Bone marrow (tissue), 2 donors: ENCODE measurements at regions not wholly inside any gene's neighbourhood (a gene's known extent, or its start where the extent isn't known, plus 50 kb on each side); places are given as distances from the start of the nearest gene placed in this dataset.
"Not testable (repeated sequence)": the region's sequence is repeated elsewhere in the genome, so short reads cannot be mapped to it uniquely, and the experiment has no call there.

Experiments
- DNase-seq, 2 donors: peaks; one replicate each; lab custom pipeline; 2025; lab: John Stamatoyannopoulos, UW

DNA sequence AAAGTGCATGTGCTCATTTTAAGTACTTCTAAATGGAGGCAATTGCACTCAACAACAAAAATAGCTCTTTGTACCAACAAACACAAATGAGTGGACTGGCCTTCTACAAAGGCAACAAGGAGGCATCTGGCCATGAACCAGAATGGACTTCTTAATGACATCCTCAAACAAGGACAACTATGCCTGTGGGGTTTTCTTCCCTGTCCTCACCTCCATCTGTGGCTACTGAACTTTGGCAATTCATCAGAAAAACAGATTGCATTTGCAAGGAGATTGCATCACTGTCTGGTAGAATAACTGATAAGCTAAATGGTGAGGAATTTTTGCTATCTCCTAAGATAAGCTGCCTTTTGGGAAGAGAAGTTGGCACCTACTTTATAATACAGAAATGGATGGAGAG lies 447.3 kb upstream of the CCNG1 start:
- DNase-seq = no peak

DNA sequence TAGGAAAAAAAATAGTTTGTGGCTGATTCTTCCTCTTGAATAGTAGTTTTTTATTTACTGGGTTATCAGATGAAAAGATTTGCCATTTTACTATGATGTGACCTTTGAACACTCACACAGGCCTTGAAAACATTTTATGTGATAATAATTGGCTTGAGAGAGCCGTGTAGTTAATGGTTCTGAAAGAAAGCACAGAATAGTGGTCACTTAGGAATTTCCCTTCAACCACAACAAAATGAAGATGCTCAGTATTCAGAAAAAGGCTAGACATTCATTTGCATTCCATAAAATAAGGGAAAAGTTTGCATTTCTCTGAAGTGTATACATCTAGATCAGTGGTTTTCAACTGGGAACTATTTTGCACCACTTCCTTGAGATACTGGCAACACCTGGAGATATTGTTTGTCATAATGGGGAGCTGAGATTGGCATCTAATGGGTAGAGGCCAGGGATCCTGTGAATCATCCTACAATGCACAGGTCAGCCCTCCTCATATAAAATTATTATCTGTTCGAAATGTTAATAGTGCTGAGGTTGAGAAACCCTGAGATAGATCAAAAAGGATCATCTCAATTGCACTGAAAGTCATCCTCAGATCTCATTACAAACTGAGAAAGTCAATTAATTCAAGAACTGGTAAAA lies 446.4 kb upstream of the CCNG1 start:
- no peak for DNase-seq

DNA sequence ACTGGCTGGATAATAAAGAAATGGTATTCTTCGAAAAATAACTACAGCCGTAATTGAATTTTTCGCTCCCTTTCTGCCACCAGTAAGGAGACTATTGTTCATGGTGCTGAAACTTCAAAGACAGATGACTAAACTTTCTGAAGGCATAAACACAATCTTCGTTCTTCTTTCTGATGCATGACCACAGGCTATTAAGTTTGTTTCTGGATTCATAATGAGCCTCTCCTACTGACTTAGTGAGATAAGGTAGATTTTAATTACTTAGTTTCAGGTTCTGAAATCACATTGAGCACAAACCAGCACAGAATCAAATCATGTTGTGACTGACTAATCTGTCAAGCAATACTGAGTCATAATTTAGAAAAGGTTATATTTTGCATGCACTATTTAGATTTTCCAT lies 441.8 kb upstream of the CCNG1 start:
- no peak for DNase-seq

DNA sequence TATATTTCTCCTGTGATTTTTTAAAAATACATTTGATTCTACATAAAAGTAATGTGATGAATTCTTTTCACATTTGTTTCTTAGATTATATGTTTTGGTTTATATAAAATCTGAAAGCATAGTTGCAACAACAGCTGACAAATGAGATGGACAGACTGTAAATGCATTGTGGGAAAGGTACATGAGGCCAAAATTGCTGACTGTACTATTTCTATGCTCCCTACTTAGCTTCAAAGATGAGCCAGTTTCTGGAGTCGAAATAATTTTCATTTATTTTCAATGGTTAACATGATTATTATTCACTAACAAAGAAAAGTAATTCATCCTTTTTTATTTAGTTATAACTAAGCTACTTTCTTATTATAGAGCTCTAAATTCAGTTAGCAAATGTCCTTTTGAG lies 441.3 kb upstream of the CCNG1 start:
- no peak for DNase-seq

DNA sequence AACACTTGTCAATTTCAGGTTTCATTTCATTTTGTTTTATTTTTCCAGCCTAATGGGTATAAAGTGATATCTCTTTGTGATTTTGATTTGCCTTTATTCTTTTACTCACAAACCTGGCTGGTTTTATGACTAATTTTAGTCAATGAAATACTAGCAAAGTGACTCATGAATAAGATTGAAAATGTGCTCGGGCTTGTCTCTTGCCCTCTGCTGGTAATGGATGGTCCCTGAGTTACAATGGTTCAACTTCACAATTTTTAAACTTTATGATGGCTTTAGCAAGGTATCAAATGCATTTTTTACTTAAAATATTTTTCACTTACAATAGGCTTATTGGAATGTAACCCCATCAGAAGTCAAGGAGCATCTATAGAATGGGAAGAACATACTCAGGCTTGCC lies 431.4 kb upstream of the CCNG1 start:
- DNase-seq = no peak

DNA sequence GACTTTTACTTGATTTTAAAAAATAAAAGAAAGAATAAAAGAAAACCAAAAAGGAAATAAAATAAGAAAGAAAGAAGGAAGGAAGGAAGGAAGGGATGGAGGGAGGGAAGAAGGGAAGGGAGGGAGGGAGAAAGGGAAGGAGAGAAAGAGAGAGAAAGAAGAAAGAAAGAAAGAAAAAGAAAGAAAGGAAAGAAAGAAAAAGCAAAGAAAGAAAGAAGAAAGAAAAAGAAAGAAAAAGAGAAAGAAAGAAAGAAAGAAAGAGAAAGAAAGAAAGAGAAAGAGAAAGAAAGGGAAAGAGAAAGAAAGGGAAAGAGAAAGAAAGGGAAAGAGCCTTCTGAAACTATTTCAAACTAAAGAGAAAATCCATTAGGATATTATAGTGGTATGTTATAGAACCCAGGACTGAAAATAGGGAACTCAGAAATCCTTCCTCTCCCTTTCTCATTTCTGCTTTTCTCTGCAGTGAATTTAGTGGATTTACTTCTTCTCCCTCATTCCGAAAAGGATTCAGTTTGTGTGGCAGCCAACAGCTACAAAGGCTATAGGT lies 414.7 kb upstream of the CCNG1 start:
- no peak for DNase-seq

DNA sequence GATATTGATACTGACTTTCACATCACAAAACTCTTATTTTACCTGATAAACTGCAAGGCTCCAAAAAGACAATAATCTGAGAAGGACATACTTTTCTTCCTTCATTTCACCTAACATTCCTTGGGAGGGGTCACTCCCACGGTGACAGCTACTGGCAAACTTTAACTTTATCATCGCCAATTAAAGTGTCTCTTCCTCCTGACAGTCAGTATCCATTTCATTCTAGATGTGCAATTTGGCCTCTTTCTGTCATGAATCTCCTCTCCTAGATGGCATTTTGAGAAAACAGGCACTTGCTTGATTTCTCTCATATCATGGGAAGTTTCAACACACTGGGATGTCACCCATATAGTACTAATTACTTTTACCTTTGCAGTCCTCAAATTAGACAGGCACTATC lies 413.5 kb upstream of the CCNG1 start:
- no peak for DNase-seq

DNA sequence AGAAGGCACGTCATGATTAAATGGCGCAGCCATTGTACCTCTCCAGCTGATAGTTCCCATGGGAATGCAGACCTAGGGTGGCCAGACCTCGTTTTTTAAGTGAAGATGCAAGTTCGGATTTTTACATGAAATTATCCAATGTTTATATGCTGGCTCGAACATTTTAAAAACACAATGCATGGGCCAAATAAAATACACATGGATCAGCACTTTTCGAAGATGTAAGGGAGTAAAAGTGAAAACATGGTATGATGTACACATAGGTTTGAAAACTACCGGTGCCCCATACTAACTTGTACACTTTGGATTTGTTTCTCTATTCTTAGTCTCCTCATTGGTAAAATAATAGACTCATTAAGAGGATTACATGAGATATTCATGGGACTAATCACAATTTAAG lies 412.5 kb upstream of the CCNG1 start:
- no peak for DNase-seq

DNA sequence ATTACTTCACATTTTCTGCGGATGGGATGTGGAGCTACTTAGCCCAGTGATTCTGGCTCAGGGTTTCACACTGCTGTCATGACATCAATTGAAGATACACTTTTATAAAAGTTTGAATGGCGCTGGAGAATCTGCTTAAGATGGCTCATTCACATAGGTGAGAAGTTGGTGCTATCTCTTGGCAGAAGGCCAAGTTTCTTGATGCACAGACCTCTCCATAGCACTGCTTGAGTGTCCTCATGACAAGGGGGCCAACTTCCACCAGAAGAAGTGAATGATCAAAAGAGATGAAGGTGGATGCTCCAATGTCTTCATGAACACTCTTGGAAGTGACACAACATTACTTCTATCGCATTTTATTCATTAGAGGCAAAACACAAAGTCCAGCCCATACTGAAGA lies 403.7 kb upstream of the CCNG1 start:
- DNase-seq = no peak

DNA sequence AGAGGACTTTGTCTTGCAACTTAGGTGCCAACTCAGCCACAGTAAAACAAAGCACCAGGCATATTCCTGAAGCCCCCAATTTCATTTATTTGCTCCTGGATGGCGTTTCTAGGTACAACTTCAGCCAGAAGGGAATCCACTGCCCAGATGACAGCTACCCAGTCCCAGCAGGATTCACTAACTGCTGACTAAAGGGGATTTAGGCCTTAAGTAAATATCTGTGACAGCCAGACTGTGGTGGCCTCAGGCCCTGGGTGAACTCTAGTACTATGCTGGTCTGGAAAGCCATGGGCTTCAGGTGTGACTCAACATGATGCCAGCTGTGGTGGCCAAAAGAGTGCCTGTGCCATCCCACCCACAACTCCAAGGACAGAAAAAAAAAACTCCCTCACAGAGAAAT lies 396.1 kb upstream of the CCNG1 start:
- DNase-seq = no peak

DNA sequence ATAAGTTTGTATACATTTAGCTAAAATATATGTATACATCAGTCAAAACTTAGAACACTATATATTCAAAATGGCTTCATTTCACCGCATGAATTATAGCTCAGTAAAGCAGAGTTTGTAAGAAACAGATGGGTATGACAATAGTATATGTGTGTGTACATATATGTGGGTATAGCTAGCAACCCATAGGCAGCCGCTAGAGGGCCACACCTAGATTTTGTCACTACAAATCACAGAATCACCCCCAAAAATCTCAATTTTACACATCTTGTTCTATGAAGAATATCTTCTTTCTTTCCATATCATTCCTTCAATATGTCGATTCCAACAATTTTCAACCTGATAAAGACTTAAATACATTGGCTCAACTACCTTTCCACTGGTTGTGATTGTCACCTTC lies 357.8 kb upstream of the CCNG1 start:
- DNase-seq = no peak

DNA sequence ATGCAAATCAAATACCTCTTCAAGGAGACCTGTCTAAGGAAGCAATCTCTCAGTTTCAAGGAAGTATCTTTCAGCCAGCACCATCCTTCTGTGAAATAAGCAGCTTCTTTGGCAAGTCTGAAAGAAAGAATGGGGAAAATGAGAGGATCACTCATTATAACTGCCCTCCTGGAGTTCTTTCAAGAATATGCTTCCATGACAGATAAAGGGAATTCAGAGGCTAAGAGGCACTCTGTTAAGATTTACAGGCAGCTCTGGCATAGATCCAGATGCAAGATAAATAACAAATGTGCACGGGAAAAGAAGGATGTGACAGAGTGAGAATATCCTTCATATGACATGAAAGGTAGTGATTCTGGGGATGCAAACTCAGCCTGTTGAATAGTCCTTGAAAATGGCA lies 348.2 kb upstream of the CCNG1 start:
- DNase-seq = no peak

DNA sequence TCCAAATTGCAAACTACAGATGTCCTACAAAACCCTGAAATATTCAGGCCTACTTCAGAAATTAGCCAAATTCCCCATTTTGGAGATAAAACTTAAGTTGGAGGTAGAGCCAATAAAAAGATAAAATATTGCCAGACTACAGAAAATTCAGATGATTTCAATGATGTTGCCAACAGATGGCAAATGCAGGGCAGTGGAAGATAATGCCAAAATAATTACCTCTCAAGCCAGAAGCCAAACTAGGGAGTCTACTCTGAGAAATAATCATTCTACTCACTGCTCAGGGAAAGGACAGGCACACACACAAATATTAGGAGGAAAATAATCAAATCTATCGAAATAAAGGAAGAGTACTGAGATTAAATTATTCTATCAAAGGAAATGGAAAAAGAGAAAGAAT lies 347.5 kb upstream of the CCNG1 start:
- DNase-seq = no peak

DNA sequence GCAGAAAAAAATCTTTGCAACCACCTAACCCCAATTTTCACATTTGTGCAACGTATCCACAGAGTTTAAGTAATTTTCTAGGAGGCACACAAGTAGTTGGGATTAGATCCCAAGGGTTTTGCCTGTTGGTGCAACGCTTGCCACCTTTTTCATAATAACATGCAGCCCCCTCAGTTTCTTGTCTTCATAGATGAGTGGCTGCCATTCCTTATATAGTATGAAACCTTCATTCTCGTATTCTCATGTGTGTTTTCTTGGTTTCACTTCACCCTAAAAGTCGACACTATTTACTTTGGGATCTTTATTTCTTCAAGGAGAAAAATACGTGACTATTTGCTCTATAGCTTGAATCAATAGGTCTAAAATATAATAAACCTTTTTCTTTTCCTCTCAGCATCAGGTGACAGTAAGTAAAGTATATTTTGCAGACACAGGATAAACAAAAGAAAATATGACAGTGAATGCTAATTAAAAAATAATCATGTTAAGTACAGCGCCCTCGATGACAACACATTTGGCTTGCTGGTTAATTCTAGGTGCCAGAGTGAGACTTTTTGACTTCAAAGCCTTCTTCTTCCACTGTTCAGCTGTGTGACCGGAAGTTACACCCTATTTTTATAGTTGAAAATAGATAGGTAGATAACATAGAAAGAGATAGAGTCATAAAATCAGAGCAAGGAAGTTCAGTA lies 342.8 kb upstream of the CCNG1 start:
- no peak for DNase-seq

DNA sequence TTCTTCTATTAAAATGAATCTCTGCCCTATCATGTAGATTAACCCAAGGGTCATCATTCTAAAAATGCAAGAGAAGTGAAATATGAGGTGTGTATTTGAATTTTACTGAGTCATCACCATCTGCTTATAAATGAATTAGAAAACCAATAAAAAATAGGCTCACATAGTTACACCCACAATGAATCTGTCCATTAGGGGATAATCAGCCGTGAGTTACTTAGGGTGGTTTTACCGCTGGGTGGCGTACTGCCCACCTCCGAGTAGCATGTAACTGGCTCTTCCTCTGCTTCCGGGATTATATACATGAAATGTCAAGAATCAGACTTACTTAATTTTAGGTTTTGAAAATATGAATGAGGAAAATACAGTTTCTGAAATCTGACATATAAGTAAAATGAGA lies 332.9 kb upstream of the CCNG1 start:
- DNase-seq = no peak

DNA sequence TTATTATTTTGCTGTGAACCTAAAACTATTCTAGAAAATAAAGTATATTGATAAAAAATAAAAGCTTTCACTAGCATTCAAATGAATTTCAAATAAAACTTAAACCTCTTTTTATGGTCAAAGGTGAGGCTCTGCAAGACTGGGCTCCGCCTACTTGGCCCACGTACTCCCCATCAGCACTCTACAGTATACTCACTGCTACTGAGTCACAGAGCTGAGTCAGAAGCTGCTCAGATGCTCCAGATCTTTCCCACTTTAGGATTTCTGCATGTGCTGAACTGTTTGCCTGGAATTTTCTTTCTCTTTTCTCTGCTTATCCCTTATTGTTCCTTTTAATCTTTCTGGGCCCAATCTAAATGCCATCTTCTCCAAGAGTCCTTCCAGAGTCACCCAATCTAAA lies 331.9 kb upstream of the CCNG1 start:
- DNase-seq = no peak

DNA sequence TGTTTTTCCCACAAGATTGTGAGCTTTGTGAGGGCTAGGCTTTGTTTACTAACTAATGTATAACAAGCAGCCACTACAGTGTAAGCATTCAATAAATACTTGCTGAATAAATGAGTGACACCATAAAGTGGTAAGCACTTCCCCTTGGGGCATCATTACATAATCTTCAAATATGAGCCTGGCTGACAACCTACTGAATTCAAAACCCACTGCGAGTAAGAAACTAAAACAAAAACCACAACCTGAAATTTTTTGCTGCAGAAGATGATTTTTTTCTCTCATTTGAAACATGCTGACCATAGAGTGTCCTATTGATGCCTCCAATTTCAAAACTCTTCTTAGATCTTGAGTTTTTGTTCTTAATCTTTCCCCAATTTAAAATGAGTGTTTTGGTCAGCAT lies 331.3 kb upstream of the CCNG1 start:
- no peak for DNase-seq

DNA sequence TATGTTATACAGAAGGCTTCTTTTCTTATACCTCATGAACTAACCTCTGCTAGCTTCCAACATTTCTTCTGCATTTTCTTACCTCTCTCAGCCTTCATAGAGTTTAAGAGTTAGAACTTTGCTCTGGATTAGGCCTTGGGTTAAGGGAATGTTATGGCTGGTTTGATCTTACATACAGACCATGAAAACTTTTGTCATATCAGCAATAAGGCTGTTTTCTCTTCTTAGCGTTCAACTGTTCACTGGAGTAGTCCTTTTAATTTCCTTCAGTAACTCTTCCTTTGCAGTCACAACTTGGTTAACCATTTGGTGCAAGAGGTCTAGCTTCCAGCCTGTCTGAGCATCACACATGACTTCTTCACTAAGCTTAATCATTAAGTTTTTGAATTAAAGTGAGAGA lies 329.0 kb upstream of the CCNG1 start:
- DNase-seq = no peak

DNA sequence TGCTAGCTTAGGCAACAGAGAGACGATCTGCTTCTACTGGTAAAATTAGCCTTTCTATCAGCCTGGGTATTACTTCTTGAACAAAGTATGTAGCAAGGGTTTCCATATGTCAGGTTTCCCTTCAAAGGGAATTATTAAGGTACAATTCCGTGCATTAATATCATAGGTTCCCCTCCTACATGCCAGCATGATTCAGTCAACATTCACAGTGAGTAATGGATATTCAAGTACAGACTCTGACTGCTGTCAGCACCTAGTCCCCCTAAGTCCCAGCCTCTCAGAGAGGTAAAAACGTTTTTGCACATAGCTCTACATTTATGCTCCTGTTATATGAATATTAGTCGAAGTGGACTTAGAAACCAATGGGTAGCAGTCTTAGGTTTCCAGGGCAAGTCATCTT lies 322.4 kb upstream of the CCNG1 start:
- DNase-seq = no peak

DNA sequence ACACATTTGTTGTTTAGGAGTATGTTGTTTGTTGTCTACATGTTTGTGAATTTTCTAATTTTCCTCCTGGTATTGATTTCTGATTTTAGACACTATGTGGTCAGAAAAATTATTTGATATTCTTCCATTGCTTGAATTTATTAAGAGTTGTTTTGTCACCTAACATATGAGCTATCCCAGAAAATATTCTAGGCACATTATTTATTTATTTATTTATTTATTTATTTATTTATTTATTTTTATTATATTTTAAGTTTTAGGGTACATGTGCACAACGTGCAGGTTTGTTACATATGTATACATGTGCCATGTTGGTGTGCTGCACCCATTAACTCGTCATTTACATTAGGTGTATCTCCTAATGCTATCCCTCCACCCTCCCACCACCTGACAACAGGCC lies 320.8 kb upstream of the CCNG1 start:
- not testable (repeated sequence) for DNase-seq

DNA sequence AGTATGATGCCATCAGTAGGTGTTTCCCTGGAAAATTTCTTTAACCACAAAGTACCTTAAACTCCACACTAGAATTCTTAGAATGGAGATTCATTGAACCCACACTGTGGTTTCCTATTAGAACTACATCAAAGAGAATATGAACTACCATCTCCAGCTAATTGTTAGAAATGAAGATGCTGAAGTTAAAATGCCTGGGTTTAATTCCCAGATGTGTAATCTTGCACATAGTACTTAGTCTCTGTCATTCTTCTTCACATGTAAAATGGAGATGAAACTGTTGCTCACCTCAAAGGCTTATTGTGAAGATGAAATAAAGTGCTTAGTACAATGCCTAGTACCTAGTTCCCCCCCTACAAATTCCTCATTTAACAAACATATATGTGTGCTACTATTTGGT lies 303.3 kb upstream of the CCNG1 start:
- no peak for DNase-seq

DNA sequence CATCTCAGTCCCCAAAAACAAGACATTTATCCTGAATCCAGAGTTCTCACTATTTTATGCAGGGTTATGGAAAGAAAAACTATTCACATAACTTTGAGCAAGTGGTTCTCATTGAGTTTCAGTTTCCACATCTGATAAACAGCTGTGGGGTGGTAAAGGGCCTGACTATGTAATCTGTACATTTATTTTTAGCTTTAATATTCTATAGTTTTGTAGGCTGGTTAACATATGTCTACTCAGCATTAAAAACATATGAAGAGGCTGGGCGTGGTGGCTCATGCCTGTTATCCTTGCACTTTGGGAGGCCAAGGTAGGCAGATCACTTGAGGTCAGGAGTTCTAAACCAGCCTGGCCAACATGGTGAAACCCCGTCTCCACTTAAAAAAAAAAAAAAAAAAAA lies 301.5 kb upstream of the CCNG1 start:
- DNase-seq = no peak

DNA sequence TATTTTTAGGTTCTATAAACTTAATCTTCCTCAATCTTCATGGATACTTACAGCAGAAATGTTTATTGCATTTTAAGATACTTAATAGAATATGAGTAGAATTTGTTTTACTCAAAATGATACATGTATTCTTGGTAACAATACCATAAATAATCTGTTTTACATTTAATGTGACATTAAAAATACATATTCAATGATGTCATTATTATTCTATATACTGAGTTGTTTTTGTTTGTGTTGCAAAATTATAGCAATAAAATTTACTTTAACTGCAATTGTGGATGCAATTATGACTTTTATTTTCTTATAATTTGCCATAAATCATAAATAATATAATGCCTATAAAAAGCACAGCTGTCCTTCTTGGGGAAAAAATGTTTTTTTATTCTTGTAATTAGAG lies 275.9 kb upstream of the CCNG1 start:
- no peak for DNase-seq

DNA sequence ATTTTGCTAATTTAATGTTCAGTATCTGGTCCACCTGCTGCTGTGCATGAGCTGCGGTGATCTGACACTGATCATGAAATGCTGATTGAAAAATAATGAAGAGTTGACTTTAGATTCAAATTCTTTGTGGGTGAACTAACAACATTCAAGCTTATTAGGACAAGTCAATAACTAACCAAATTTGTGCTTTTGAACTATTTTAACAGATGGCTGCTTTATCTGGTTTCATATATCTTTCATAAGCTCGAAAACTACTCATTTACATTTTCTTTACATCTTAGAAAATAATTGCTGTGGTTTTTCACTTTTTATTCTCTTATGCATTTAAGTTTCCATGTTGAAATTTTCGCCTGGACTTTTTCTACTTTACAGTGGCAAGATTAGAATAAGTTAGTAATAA lies 274.8 kb upstream of the CCNG1 start:
- DNase-seq = no peak
